Esophagus squamous epithelium (tissue), 4 donors: ENCODE measurements at regions not wholly inside any gene's neighbourhood (a gene's known extent, or its start where the extent isn't known, plus 50 kb on each side); places are given as distances from the start of the nearest gene placed in this dataset.

Experiments
- CTCF ChIP-seq, 6 experiments: fragments of 450-650 bp in 4 of 6; fragments of 200-600 bp in 2 of 6; sonication (generic) in 2 of 6; IDR thresholded peaks; one replicate each; pipeline ENCODE4 v1.5.1; 2016 to 2019; ENCODE audit warnings: antibody characterized with exemption in 6 of 6, mild to moderate bottlenecking in 4 of 6, moderate library complexity in 4 of 6
- POLR2A ChIP-seq, 4 donors: fragments of 450-650 bp; IDR thresholded peaks; one replicate each; pipeline ENCODE4 v1.6.1; 2017; ENCODE audit warnings: antibody characterized with exemption in 4 of 4, mild to moderate bottlenecking in 4 of 4, moderate library complexity in 3 of 4

- TF ChIP-seq POLR2A (IDR thresholded peaks at IDR 0.05) = no peak
- no peak for TF ChIP-seq CTCF (IDR thresholded peaks at IDR 0.05)
Observed at GRCh38 chr20:39504710-39505094, 542.6 kb downstream of the DHX35 start.
